Adrenal gland (tissue), 9 donors: ENCODE measurements at regions not wholly inside any gene's neighbourhood (a gene's known extent, or its start where the extent isn't known, plus 50 kb on each side); places are given as distances from the start of the nearest gene placed in this dataset.

Experiments
- DNase-seq, 7 donors: peaks; one replicate each; pipeline ENCODE4 v3.0.0-alpha.2; 2019 to 2020
- H3K27ac ChIP-seq, 5 donors: fragments of 200-600 bp; sonication (generic) in 4 of 5; 1 replicate in 3 of 5; 2 replicates in 2 of 5; pipeline versions ENCODE4 v1.5.1 to v1.8.0; 2016 to 2020; ENCODE audit warnings: mild to moderate bottlenecking in 1 of 5
- H3K27me3 ChIP-seq: fragments of 200-600 bp; 2 replicates; pipeline ENCODE4 v1.8.0; 2021
- H3K36me3 ChIP-seq, 2 donors: fragments of 200-600 bp; replicated peaks in 1 of 2; 1 replicate in 1 of 2; 2 replicates in 1 of 2; pipeline versions ENCODE4 v1.5.1 to v1.8.0; 2018 to 2022
- H3K4me1 ChIP-seq, 2 donors: fragments of 200-600 bp; replicated peaks in 1 of 2; 1 replicate in 1 of 2; 2 replicates in 1 of 2; pipeline versions ENCODE4 v1.5.1 to v1.8.0; 2018 to 2021
- H3K4me3 ChIP-seq, 4 donors: fragments of 200-600 bp; sonication (generic) in 3 of 4; one replicate each; pipeline ENCODE4 v1.5.1; 2016 to 2018
- H3K9me3 ChIP-seq, 3 donors: fragments of 200-600 bp; sonication (generic) in 1 of 3; replicated peaks in 1 of 3; 1 replicate in 2 of 3; 2 replicates in 1 of 3; pipeline versions ENCODE4 v1.5.1 to v1.8.0; 2016 to 2021
- POLR2A ChIP-seq, 2 donors: fragments of 450-650 bp; IDR thresholded peaks; one replicate each; pipeline ENCODE4 v1.6.1; 2017; ENCODE audit warnings: antibody characterized with exemption in 2 of 2, mild to moderate bottlenecking in 2 of 2, moderate library complexity in 1 of 2
- WGBS, 4 donors: extraction: QIAGEN DNeasy Blood & Tissue Kit in 2 of 4; methylation state at CpG; one replicate each; pipeline versions ENCODE4 v1.1.5 to v1.1.7; 2013 to 2017; 5-methylcytosine and 5-hydroxymethylcytosine counted together
- intact Hi-C, 2 donors: fragments of 100-400 bp; cut with DNase I; formaldehyde crosslinking; loops; one replicate each; pipeline versions ENCODE4 v1.14.1 to v1.15.0; 2022 to 2023
- TF ChIP-seq, protein P1 (sequence below), 6 experiments: fragments of 450-650 bp in 4 of 6; fragments of 200-600 bp in 2 of 6; sonication (generic) in 1 of 6; IDR thresholded peaks; 1 replicate in 5 of 6; 2 replicates in 1 of 6; pipeline versions ENCODE4 v1.5.1 to v1.8.0; 2016 to 2021; ENCODE audit warnings: antibody characterized with exemption in 6 of 6, mild to moderate bottlenecking in 2 of 6, moderate library complexity in 1 of 6
- donor health status: healthy with polysubstance abuse.
- donor health status: Bipolar disorder and iron deficiency.
- donor health status: DM: yes; HTN: yes; CAD: no.
- donor health status: DM: no; HTN: no; CAD: no.
- donor health status: DM: no; HTN: no; CAD: no.

DNA sequence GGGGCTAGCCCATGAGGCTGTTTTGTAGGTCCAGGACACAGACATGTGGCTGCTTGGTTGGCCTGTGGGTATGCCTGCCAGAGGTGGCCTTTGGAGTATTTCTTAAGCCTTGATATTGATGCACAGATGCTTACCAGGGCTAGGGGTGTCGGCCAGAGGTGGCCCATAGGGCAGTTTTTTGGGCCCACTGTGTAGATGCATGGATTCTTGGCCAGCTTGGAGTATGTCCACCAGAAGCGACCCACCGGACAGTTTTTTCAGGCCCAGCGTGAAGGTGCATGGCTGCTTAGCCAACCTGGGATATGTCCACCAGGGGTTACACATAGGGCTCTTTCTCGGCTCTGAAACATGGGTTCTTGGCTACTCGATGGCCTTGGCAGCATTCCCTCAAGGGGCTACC, 1199.1 kb downstream of the CNTNAP5 start:
- Histone ChIP-seq H3K4me1 (no peaks in the 10 kb centered on the region), H3K36me3 (no peaks in the 10 kb centered on the region), H3K9me3 (no peaks in the 10 kb centered on the region), H3K27ac (no peak overlapping the region), H3K4me3 (no peak overlapping the region), H3K27me3 (no peaks in the 10 kb centered on the region)
- TF ChIP-seq POLR2A (IDR thresholded peaks at IDR 0.05): no peak
- TF ChIP-seq, protein P1, sequence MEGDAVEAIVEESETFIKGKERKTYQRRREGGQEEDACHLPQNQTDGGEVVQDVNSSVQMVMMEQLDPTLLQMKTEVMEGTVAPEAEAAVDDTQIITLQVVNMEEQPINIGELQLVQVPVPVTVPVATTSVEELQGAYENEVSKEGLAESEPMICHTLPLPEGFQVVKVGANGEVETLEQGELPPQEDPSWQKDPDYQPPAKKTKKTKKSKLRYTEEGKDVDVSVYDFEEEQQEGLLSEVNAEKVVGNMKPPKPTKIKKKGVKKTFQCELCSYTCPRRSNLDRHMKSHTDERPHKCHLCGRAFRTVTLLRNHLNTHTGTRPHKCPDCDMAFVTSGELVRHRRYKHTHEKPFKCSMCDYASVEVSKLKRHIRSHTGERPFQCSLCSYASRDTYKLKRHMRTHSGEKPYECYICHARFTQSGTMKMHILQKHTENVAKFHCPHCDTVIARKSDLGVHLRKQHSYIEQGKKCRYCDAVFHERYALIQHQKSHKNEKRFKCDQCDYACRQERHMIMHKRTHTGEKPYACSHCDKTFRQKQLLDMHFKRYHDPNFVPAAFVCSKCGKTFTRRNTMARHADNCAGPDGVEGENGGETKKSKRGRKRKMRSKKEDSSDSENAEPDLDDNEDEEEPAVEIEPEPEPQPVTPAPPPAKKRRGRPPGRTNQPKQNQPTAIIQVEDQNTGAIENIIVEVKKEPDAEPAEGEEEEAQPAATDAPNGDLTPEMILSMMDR (IDR thresholded peaks at IDR 0.05): no peak
- DNase-seq: no peak
- intact Hi-C loops: no loop called here
- WGBS, 4 donors: 71 to 86% (median 82%) methylated on average over 6 of the region's 6 CpGs; no CpG with 5 or more reads in 1 of the 4 donors

DNA sequence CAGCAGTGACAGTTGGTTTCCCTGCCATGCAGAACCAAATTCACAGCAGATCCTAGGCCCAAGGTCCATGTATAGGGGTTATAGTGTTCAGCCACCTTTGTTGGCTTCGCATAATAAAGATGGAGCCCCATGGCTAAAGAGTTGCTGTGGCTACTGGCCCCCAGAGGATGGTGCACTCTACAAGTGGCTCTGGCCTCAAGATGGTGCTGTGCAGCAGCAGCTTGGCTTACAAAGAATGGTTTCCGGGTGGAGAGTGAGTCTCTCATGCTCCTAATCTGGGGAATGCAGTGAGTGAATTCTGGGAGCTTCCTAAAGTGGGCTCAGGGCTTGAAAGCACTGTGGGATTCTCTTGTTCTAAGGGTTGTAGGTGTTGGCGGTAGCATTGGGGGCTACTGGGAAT, 1199.7 kb downstream of the CNTNAP5 start:
- intact Hi-C loops: no loop called here
- no peak overlapping the region for H3K27ac ChIP-seq
- H3K27me3 ChIP-seq: no peaks in the 10 kb centered on the region
- no peak overlapping the region for H3K4me3 ChIP-seq
- no peaks in the 10 kb centered on the region for H3K36me3 ChIP-seq
- TF ChIP-seq, protein P1 (IDR thresholded peaks at IDR 0.05): no peak
- TF ChIP-seq POLR2A (IDR thresholded peaks at IDR 0.05): no peak
- 79 to 90% (median 83%) methylated on average over 3 of the region's 3 CpGs for WGBS, 4 donors
- no peaks in the 10 kb centered on the region for H3K4me1 ChIP-seq
- H3K9me3 ChIP-seq: no peaks in the 10 kb centered on the region
- no peak for DNase-seq

DNA sequence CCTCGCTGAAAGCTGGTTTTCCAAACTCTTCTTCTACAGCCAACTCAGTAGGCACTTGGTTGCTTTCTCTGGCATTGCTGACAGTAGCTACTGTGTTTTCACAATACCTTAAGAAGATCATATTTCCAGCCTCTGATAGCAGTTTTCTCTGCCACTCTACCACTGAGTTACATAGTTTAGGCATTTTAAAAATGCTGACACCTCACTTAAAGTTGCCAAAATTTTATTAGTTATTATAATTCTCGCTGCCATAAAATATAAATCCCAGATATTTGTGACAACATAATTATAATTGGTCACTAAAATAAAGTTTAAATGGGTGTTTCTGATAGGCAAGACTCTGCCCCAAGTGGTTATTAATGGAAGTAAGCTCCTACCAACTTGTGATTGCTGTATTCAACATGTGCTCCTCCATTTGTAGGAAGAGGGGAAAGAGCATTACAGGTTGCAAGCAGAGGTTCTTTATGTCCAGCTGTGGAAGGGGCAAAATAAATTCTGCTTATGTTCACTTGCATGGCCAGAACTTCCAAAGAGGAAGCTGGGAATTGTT, 1202.8 kb downstream of the CNTNAP5 start:
- WGBS, 4 donors: 69 to 82% (median 75%) methylated on average over 2 of the region's 2 CpGs
- Histone ChIP-seq H3K36me3 (no peaks in the 10 kb centered on the region), H3K27ac (no peak overlapping the region), H3K9me3 (no peaks in the 10 kb centered on the region), H3K4me3 (no peak overlapping the region), H3K4me1 (no peaks in the 10 kb centered on the region), H3K27me3 (no peaks in the 10 kb centered on the region)
- no peak for DNase-seq
- TF ChIP-seq, protein P1 (IDR thresholded peaks at IDR 0.05): no peak
- no peak for TF ChIP-seq POLR2A (IDR thresholded peaks at IDR 0.05)
- intact Hi-C loops: no loop called here

DNA sequence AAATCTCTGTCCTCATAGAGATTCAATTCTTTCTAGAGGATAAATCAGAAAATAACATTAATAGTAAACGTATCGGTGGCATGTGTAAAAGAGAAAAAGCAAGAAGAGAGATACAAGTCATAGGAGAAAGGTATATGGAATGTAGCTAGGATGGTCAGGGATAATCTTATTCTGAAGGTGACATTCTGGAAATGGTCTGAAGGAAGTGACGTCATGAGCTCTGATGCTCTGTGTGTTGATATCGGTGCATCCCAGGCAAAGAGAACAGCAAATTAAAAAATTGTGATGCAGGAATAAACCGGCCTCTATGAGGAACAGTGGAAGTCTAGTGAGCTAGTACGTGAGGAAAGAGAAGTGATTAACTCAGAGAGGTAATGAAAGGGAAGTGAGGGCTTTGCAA, 1215.8 kb downstream of the CNTNAP5 start:
- Histone ChIP-seq H3K9me3 (no peaks in the 10 kb centered on the region), H3K27ac (no peak overlapping the region), H3K27me3 (no peaks in the 10 kb centered on the region), H3K4me3 (no peak overlapping the region), H3K36me3 (no peaks in the 10 kb centered on the region), H3K4me1 (no peaks in the 10 kb centered on the region)
- TF ChIP-seq POLR2A (IDR thresholded peaks at IDR 0.05): no peak
- TF ChIP-seq, protein P1 (IDR thresholded peaks at IDR 0.05): no peak
- WGBS, 4 donors: 82 to 86% (median 83%) methylated on average over 6 of the region's 6 CpGs
- intact Hi-C loops: no loop called here
- no peak for DNase-seq
